GM23338 (cell line): ENCODE measurements at regions not wholly inside any gene's neighbourhood (a gene's known extent, or its start where the extent isn't known, plus 50 kb on each side); places are given as distances from the start of the nearest gene placed in this dataset.

Experiments
- CREB1 ChIP-seq: fragments of 250-450 bp; sonication (Bioruptor Pico); IDR thresholded peaks from 2 replicates; pipeline ENCODE4 v1.5.0; 2020; ENCODE audit warnings: low read depth, mild to moderate bottlenecking, moderate library complexity
- CTCF ChIP-seq, 2 experiments: fragments of 200-600 bp in 1 of 2; sonication (generic) in 1 of 2; conservative IDR thresholded peaks; 2 replicates each; pipeline versions ENCODE4 v1.5.1 to v1.6.1; 2016 to 2017; ENCODE audit warnings: antibody characterized with exemption in 2 of 2, low read depth in 2 of 2, mild to moderate bottlenecking in 2 of 2, moderate library complexity in 1 of 2
- EZH2phosphoT487 ChIP-seq: fragments of 200-600 bp; sonication (generic); IDR thresholded peaks from one replicate; pipeline ENCODE4 v1.8.1; 2018; ENCODE audit warnings: antibody characterized with exemption; ENCODE audit not compliant: unreplicated experiment
- JUNB ChIP-seq: IDR thresholded peaks from one replicate; pipeline ENCODE4 v1.6.1; 2016; ENCODE audit warnings: antibody characterized with exemption; ENCODE audit not compliant: unreplicated experiment
- NANOG ChIP-seq: IDR thresholded peaks from 2 replicates; pipeline ENCODE4 v1.6.1; 2016; ENCODE audit warnings: antibody characterized with exemption, borderline replicate concordance
- POLR2AphosphoS5 ChIP-seq: IDR thresholded peaks from 2 replicates; pipeline ENCODE4 v1.6.1; 2016; ENCODE audit warnings: antibody characterized with exemption, low read depth
- REST ChIP-seq: IDR thresholded peaks from one replicate; pipeline ENCODE4 v1.6.1; 2018; ENCODE audit warnings: antibody characterized with exemption; ENCODE audit not compliant: unreplicated experiment
- STAT1 ChIP-seq: IDR thresholded peaks from one replicate; pipeline ENCODE4 v1.6.1; 2016; ENCODE audit warnings: antibody characterized with exemption; ENCODE audit not compliant: unreplicated experiment
- ZNF114 ChIP-seq: fragments of 250-450 bp; sonication (Bioruptor Pico); IDR thresholded peaks from 2 replicates; pipeline ENCODE4 v1.5.0; 2020; ENCODE audit warnings: mild to moderate bottlenecking, moderate library complexity
- ZNF331 ChIP-seq: fragments of 250-450 bp; sonication (Bioruptor Pico); IDR thresholded peaks from 2 replicates; pipeline ENCODE4 v1.5.0; 2020; ENCODE audit warnings: low read depth, mild to moderate bottlenecking, moderate library complexity
- ZNF462 ChIP-seq: fragments of 250-450 bp; sonication (Bioruptor Pico); IDR thresholded peaks from 2 replicates; pipeline ENCODE4 v1.5.0; 2020; ENCODE audit warnings: mild to moderate bottlenecking, moderate library complexity

- TF ChIP-seq ZNF462 (CRISPR knock-in tag) = no peak
- no peak for TF ChIP-seq CTCF (conservative IDR thresholded peaks at IDR 0.05; ENCODE audit: low read depth in 2 of 2)
- TF ChIP-seq JUNB = no peak
- TF ChIP-seq STAT1 = no peak
- no peak for TF ChIP-seq REST
- TF ChIP-seq ZNF114 (CRISPR knock-in tag) = no peak
- no peak for TF ChIP-seq ZNF331 (CRISPR knock-in tag)
- TF ChIP-seq NANOG = no peak
- TF ChIP-seq POLR2AphosphoS5 = no peak
- TF ChIP-seq CREB1 (CRISPR knock-in tag) = no peak
- no peak for TF ChIP-seq EZH2phosphoT487
These were observed 92.0 kb upstream of the CCL2 start (continued) for GRCh38 chr17:34163123-34163522.
